ENCODE measurements at regions not wholly inside any gene's neighbourhood (a gene's known extent, or its start where the extent isn't known, plus 50 kb on each side); places are given as distances from the start of the nearest gene placed in this dataset.

DNA sequence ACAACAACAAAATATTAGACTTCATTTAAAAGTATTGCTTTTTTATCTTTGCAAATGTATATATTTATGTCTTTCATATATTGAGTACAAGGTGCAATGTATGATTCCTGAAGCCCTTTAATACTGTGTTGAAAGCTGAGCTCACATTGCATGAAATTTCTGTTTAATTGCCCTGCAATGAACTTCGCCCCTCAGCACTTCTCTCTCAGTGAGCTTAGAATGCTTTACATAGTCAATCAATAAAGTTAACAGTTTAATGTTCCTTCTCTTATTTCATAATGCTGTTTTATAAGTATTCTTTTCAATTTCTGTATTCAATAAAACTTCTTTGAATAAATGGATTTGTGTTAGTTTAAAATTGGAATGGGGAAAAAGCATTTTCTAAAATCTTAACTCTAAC, 607.1 kb downstream of the SOX5 start:
- Mint-ChIP-seq H3K9me3 (peaks cover 4% of the 10 kb centered on the region), H3K27me3 (no peaks in the 10 kb centered on the region), H3K4me1 (ENCODE audit: low read depth) (no peaks in the 10 kb centered on the region), H3K27ac (no peak overlapping the region), H3K36me3 (ENCODE audit: low read depth) (no peaks in the 10 kb centered on the region), H3K4me3 (no peak overlapping the region)
- TF ChIP-seq, protein P1, sequence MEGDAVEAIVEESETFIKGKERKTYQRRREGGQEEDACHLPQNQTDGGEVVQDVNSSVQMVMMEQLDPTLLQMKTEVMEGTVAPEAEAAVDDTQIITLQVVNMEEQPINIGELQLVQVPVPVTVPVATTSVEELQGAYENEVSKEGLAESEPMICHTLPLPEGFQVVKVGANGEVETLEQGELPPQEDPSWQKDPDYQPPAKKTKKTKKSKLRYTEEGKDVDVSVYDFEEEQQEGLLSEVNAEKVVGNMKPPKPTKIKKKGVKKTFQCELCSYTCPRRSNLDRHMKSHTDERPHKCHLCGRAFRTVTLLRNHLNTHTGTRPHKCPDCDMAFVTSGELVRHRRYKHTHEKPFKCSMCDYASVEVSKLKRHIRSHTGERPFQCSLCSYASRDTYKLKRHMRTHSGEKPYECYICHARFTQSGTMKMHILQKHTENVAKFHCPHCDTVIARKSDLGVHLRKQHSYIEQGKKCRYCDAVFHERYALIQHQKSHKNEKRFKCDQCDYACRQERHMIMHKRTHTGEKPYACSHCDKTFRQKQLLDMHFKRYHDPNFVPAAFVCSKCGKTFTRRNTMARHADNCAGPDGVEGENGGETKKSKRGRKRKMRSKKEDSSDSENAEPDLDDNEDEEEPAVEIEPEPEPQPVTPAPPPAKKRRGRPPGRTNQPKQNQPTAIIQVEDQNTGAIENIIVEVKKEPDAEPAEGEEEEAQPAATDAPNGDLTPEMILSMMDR (IDR thresholded peaks at IDR 0.05), result no peak
- intact Hi-C loops (cut with DNase I, micrococcal nuclease), result no loop called here
- no peak overlapping the region for H3K27ac ChIP-seq (ENCODE audit: low read depth in 1 of 2, low read length in 2 of 2)
- ChIA-PET CTCF (no interaction called here), POLR2A (no interaction called here)
- no peaks in the 10 kb centered on the region for H3K27me3 ChIP-seq (ENCODE audit: control insufficient read depth in 1 of 2, insufficient read depth in 2 of 2, low read length in 2 of 2)
- H3K36me3 ChIP-seq (ENCODE audit: insufficient read depth, low read length), result no peaks in the 10 kb centered on the region
- H3K4me3 ChIP-seq (ENCODE audit: low read length), result no peak overlapping the region
- no peaks in the 10 kb centered on the region for H3K9me3 ChIP-seq (ENCODE audit: control insufficient read depth in 1 of 2, insufficient read depth in 1 of 2, low read length in 2 of 2)
- no peaks in the 10 kb centered on the region for H3K4me1 ChIP-seq (ENCODE audit: insufficient read depth, low read length)
- ATAC-seq (ENCODE audit: poor library complexity) (no peak), DNase-seq (no peak)

DNA sequence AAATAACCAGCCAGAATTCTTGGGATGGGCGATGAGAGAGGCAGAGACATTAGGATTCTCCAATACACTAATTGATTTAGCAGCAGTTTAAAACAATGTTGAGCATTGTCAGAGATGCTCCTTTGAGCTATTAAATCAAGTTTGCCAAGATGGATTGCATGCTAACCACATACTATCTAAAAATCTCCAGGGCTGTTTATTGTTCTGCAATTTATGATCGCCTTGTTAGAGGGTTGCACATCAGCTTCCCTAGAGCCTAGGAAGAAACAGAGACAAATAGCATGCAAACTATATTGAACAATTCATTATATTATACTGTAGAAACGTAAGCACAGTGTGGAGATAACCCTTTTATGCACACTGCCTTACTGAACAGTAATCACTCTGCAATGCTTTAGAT, 599.9 kb downstream of the SOX5 start:
- Histone ChIP-seq H3K9me3 (ENCODE audit: control insufficient read depth in 1 of 2, insufficient read depth in 1 of 2, low read length in 2 of 2) (no peaks in the 10 kb centered on the region), H3K36me3 (ENCODE audit: insufficient read depth, low read length) (no peaks in the 10 kb centered on the region), H3K4me1 (ENCODE audit: insufficient read depth, low read length) (no peaks in the 10 kb centered on the region), H3K27me3 (ENCODE audit: control insufficient read depth in 1 of 2, insufficient read depth in 2 of 2, low read length in 2 of 2) (no peaks in the 10 kb centered on the region), H3K4me3 (ENCODE audit: low read length) (no peak overlapping the region), H3K27ac (ENCODE audit: low read depth in 1 of 2, low read length in 2 of 2) (no peak overlapping the region)
- Mint-ChIP-seq H3K36me3 (ENCODE audit: low read depth) (no peaks in the 10 kb centered on the region), H3K4me1 (ENCODE audit: low read depth) (no peaks in the 10 kb centered on the region), H3K9me3 (peaks cover 5% of the 10 kb centered on the region), H3K4me3 (no peak overlapping the region), H3K27me3 (no peaks in the 10 kb centered on the region), H3K27ac (no peak overlapping the region)
- TF ChIP-seq, protein P1 (IDR thresholded peaks at IDR 0.05), result no peak
- ChIA-PET POLR2A (no interaction called here), CTCF (no interaction called here)
- no peak for DNase-seq
- ATAC-seq (ENCODE audit: poor library complexity), result no peak
- intact Hi-C loops (cut with DNase I, micrococcal nuclease), result no loop called here

DNA sequence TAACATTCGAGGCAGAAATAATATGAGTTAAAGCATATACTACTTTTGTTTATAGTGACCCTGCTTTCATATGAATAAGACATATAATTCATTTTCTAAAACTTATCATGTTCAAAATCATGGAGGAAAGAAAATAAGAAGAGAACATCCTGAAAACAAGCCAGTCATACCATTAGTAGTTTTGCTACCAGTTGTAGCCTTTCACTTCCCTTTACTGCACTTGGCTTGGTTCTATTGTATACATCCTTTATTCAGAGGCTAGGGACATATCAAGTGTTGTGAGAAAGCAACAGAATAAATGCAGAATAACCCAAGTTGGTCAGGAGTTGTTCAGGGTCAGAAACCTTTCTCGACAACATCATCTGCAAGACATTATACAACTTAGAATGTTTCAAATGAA, 598.7 kb downstream of the SOX5 start:
- Mint-ChIP-seq H3K27me3 (no peaks in the 10 kb centered on the region), H3K4me3 (no peak overlapping the region), H3K9me3 (peaks cover 5% of the 10 kb centered on the region), H3K27ac (no peak overlapping the region), H3K4me1 (ENCODE audit: low read depth) (no peaks in the 10 kb centered on the region), H3K36me3 (ENCODE audit: low read depth) (no peaks in the 10 kb centered on the region)
- TF ChIP-seq, protein P1 (IDR thresholded peaks at IDR 0.05), result no peak
- H3K4me1 ChIP-seq (ENCODE audit: insufficient read depth, low read length), result no peaks in the 10 kb centered on the region
- no peak overlapping the region for H3K27ac ChIP-seq (ENCODE audit: low read depth in 1 of 2, low read length in 2 of 2)
- no peak overlapping the region for H3K4me3 ChIP-seq (ENCODE audit: low read length)
- no peaks in the 10 kb centered on the region for H3K9me3 ChIP-seq (ENCODE audit: control insufficient read depth in 1 of 2, insufficient read depth in 1 of 2, low read length in 2 of 2)
- ChIA-PET POLR2A (no interaction called here), CTCF (no interaction called here)
- no peaks in the 10 kb centered on the region for H3K36me3 ChIP-seq (ENCODE audit: insufficient read depth, low read length)
- no peak for ATAC-seq (ENCODE audit: poor library complexity)
- H3K27me3 ChIP-seq (ENCODE audit: control insufficient read depth in 1 of 2, insufficient read depth in 2 of 2, low read length in 2 of 2), result no peaks in the 10 kb centered on the region
- intact Hi-C loops (cut with DNase I, micrococcal nuclease), result no loop called here
- no peak for DNase-seq

Measured in CD4-positive, alpha-beta T cell (primary cell).